Stimulated activated CD4-positive, alpha-beta T cell treated with anti-CD3 and anti-CD28 coated beads, TNF-alpha, amount 100 ng/mL, for 4 hours (primary cell): ENCODE measurements at regions not wholly inside any gene's neighbourhood (a gene's known extent, or its start where the extent isn't known, plus 50 kb on each side); places are given as distances from the start of the nearest gene placed in this dataset.
"Not testable (repeated sequence)": the region's sequence is repeated elsewhere in the genome, so short reads cannot be mapped to it uniquely, and the experiment has no call there.

Experiments
- DNase-seq, 3 experiments: peaks; one replicate each; pipeline ENCODE4 v3.0.0-alpha.2; 2020; ENCODE audit warnings: low read depth in 3 of 3

DNA sequence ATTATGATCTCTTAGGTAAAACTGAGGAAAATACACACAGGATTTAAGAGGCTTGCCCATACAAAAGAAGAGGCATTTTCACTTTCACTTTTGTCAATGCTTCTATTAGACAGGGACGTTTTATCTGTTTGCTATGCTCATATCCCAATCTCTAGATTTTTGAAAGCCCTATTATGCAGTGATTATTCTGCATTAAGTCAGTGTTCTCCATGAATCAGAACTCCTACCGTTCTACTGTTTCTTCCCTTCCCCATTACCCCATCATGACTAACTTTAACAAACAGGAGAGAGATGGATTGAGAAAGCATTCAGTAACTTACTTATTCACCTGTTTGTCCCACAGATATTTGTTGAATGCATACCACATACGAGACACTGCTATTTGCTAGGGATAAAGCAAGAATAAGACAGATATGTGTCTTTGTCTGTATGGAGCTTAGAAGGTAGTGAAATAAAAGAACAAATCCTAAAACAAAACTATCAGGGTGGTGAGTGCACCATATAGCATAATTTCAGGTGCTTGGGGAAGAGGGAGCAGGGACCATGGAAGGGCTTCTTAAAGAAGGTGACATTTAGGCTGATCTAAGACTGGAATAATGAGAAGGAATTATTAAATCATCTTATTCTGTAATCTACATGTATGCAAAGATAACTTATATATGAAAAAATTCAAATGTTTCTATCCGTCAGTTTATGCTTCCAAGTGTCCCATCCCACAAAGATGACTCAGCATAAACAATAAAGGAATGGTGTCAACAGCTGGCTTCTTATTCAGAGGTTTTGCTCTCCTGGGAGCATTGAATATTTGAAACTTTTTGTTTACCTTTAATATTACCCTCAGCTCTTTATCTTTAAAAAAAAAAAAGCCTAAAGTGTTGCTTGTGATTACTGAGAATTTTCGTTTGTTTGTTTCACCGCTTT, 328.1 kb downstream of the HINT1 start:
- DNase-seq, result no peak

DNA sequence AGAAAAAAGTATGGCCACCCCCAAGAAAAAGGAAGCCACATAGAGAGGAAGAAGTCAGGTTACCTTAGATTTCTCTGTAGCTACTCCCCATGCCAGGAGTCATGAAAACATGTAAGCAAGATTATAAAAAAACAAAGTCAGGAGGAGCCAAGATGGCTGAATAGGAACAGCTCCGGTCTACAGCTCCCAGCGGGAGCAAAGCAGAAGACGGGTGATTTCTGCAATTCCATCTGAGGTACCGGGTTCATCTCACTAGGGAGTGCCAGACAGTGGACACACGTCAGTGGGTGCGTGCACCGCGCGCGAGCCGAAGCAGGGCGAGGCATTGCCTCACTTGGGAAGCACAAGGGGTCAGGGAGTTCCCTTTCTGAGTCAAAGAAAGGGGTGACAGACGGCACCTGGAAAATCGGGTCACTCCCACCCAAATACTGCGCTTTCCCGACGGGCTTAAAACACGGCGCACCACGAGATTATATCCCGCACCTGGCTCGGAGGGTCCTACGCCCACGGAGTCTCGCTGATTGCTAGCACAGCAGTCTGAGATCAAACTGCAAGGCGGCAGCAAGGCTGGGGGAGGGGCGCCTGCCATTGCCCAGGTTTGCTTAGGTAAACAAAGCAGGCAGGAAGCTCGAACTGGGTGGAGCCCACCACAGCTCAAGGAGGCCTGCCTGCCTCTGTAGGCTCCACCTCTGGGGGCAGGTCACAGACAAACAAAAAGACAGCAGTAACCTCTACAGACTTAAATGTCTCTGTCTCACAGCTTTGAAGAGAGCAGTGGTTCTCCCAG, 347.3 kb downstream of the HINT1 start:
- not testable (repeated sequence) for DNase-seq

DNA sequence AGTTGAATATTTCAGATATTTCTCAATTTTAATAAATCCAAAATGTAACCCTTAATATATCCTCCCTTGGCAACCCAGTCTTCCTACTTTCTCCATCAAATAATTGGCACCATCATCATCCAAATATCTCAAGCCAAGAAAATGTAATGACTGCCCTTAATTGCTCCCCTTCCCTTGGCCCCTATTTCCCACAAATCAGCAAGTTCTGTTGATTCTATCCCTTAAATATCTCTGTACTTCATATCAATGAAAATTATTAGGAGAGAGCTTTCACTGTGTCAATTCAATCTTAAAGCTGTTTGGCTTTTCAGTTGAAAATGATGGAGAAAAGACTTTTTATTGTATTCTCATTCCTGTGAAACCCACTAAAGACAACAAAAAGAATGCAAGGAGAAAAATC, 349.8 kb downstream of the HINT1 start:
- no peak for DNase-seq

DNA sequence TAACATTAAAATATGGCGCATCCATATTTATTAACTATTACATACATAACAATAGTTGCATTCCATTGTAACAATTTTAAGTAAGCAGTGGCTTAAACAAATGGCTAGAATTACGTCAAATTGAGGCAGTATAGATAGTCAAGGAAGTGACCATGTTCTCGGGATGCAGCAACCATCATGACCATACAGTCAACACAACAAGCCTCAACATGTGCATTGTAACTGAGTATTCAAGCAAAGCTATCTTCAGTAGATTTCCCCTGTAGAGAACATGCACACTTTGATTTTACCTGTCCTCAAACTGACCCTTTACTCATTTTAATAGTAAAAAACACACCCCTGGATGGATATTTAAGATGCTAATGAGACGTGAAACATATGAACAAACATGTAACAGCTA, 356.4 kb downstream of the HINT1 start:
- DNase-seq, result no peak

DNA sequence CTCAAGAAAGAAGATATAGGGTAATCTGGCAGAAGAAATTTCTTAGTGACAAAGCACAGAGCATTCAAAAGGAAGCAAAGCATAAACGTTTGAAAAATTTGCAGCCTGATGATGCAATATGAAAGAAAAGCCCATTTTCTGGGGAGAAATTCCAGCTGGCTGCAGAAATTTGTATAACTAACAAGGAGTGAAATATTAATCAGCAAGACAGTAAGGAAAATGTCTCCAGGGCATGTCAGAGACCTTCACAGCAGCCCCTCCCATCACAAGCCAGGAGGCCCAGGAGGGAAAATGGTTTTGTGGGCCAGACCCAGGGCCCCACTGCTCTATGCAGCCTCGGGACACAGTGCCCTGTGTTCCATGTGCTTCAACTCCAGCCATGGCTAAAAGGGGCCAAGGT, 359.4 kb downstream of the HINT1 start:
- DNase-seq, result no peak

DNA sequence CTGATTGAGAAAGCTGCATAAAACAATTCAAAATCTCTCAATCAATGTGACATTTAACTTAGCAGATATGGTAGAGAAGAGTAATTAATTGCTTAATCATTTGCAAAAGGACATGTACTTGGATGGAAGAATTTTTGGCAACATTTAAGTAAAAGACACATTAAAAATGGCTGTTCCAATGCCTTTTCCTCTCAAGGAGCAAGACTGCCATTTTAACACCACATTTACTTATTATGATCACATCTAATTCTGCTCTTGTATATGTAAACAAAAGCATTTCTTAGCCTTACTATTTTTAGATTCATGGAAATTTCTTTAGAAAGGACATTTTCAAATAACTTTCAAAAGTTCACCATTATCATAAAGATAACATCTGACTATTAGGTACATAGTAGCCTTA, 360.0 kb downstream of the HINT1 start:
- DNase-seq, result no peak

DNA sequence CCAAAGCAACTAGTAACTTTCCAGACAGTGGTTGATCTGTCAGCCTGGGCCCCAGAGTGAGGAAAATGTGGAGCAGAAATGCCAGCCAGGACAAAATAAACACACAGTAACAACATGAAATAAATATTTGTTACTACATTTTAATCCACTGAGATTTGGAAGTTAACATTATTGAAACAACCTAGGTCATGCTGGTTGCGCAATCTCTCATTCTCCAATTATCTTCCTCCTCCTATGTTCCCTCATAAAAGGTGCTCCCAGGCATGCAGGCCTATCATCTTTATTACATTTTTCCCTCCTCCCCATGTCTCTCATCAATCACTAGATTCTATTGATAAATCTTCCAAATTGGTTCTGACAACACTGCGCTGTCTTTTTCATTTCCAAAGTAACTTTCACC, 363.1 kb downstream of the HINT1 start:
- no peak for DNase-seq

DNA sequence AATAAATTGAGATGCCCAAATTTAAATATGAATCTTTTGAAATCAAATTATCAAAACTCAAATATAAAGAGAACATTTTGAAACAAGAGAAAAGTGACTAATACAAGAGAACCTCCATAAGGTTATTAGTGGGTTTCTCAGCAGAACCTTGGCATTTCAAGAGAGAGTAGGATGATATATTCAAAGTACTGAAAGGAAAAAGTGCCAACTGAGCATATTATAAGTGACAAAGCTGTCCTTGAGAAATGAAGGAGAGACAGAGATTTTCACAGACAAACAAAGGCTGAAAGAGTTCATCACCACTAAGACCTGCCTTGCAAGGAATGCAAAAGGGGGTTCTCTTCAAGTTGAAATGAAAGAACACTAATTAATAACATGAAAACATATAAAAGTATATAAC, 366.0 kb downstream of the HINT1 start:
- DNase-seq, result no peak

DNA sequence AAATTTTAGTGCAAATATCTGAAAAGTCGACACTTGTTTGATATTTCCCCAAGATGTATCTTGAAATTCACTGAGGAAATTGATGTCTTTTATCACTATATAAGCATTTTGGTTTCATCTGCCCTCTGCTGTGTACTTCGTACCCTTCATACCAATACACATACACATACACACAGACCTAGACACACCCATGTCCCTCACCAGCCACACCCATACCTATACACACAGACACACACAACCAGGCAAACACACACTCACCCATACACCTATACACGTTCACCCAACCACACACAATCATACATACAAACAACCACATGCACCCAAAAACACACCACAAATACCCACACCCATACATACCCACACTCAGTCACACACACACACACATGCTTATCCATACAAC, 367.8 kb downstream of the HINT1 start:
- DNase-seq, result no peak

DNA sequence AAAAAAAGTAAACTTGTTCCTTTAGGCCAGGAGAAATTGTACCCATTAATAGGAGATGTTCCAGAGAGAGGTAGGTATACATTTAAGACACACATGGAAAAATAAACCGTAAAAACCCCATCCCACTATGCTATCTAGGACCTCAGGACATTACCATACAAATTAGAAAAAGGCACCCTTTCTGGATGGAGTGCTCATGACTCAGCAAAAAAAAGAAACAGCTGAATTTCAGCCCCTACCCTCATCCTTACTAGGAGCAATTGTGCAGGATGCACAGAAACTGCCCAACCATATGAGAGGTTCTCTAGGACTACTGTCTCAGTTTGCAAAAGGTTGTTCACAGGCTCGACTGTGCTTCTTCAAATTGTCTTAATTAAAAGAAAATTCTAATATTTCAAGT, 368.2 kb downstream of the HINT1 start:
- no peak for DNase-seq

DNA sequence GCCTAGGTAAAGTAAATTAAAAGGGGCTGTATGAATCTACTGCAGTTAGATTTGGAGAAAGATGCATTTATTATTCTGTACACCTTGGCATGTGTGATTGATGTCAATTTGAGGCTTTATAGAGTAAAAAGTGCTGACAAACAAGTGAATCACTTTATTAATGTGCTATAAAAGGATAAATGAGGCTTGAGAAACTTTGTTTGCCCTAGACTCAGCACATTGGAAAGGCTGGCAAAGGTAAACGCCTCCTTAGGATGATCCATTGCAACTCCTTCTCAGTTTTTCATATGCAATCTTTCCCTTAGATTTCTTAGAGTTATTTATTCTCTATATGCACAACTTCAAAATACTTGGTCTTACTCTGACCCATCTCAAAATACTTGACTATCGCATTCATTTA, 369.0 kb downstream of the HINT1 start:
- DNase-seq, result no peak

DNA sequence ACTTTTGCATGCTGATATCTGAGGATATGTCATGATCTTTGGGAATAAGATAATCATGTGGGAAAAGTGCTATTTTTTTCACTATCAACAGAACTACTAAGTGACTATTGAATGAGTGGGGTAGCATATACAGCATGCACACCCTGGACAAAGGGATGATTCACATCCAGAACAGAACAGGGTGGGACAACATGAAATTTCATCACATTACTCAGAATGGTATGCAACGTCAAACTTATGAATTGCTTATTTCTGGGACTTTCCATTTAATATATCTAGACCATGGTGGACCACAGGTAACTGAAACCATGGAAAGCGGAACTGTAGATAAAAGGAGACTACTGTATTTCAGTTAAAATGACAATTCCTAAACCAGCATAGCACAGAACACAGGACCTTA, 370.0 kb downstream of the HINT1 start:
- DNase-seq, result no peak

DNA sequence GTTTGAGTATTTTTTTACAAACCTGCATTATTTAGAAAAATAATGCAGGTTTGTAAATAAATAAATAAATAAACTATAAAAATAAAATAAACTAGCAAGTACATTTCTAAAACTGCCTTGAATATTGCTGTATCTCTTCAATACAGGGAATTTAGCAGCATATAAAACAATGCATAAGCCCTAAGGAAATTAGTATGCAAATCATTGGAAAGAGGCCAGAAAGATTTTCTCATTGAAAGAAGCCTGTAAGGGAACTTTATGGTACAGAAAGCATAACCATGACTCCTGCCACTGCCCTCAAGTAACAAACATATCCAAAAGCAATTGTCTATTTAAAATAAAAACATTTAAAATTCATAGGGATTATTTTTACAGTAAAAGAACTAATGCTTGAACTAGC, 387.3 kb downstream of the HINT1 start:
- DNase-seq, result no peak

DNA sequence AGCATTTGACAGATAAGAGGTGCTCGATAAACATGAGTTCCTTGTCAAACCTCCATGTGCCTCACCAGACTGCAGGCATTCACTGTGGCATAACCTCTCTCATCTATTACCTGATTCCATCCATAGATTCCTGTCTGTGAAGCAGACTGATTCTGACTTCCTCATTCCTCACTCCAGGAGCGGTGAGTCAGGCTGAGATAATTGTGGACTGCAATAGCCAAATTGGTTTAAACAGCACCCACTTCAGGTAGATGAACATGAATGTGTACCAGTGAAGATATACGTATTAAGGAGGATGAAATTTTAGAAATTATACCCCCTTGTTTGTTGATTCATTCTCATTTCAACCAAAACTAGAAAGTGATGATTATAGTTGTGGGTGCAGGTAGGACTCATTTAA, 391.2 kb downstream of the HINT1 start:
- no peak for DNase-seq

DNA sequence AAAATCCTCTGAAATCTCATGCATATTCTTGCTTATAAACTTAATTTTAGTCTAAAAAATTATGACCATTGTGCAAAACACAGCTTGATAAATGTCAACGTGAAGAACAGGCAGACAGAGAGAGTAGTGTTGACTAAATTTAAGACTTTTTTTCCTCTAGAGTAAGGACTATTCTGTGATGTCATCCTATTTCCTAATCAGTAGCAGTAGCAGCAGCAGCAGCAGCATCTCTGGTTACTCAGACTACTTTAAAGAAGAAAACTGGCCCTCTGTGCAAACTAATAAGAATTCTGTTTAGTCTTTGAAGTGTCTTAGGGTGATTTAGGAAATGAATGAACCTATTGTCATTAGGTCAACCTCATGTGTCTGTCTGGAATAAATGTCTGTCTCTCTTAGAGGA, 403.0 kb downstream of the HINT1 start:
- no peak for DNase-seq

DNA sequence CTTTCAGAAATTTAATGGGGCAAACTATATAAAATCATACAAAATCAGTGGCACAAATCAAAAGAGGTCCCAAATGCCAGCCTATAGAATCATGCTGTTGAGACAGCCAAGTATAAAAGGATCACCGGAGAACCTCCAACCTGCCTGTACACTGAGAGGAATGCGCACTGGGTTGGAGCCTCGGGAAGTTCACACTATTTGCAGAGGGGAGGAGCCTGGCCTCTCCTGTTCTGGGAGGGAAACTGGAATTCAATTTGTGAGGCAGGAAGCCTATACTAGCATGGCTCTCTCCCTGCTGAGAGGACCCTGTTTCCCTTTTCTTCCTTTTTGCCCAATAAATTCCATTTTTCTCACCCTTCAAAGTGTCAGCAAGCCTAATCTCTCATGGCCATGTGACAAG, 406.0 kb downstream of the HINT1 start:
- no peak for DNase-seq

DNA sequence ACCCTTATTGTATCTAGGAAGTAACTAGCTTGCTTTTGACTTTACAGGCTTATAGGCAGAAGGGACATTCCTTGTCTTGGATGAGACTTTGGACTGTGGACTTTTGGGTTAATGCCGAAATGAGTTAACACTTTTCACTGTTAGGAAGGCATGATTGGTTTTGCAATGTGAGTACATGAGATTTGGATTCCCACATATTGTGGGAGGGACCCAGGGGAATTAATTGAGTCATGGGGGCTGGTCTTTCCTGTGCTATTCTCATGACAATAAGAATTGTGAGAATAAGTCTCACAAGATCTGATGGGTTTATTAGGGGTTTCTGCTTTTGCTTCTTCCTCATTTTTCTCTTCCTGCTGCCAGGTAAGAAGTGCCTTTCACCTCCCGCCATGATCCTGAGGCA, 417.5 kb downstream of the HINT1 start:
- DNase-seq, result no peak

DNA sequence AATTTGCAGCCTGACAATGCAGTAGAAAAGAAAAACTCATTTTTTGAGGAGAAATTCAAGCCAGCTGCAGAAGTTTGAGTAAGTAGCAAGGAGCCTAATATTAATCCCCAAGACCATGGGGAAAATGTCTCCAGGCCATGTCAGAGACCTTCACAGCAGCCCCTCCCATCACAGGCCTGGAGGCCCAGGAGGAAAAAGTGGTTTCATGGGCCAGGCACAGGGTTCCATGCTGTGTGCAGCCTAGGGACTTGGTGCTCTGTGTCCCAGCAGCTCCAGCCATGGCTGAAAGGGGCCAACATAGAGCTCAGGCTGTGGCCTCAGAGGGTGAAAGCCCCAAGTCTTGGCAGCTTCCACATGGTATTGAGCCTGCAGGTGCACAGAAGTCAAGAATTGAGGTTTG, 418.4 kb downstream of the HINT1 start:
- not testable (repeated sequence) for DNase-seq

DNA sequence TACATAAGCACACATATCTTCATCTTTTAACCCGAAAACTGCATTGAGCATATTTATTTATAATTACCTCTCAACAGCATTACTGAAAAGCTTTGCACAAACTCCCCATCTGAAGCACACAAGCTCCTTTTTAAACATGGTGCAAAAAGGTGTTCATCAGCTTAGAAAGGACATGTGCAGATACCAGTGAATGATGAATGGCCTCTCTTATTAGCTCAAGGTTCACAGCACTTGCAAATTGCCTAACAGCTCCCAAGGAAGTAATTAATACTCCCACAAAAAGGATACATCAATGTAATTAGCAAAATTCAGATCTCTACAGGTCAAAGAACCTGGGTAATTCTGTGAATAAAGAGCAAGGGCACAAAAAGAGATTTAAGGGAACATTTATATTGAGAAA, 422.0 kb downstream of the HINT1 start:
- no peak for DNase-seq

DNA sequence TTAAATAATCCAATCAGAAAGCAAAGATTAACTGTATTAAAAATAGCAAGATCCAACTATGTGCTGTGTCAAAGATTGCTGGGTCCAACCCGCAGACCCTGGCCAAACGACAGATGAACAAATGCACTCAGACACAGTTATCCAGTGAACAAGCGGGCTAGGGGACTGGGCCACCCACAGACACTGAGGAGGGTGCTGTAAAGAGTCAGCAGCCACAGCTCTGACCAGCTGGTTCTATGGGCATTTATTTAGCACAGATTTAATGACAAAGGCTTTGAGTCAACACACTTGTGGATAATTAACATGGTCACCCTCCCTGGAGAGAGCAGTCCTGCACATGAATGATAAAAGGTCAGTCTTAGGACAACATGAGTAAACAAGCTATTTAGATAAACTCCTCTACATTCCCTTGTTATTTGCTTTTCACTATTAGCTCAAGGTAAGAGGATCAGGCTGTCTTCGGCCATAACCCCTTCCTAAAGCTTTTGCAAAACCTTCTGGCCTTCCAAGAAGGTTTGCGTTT, 424.9 kb downstream of the HINT1 start:
- DNase-seq, result no peak

DNA sequence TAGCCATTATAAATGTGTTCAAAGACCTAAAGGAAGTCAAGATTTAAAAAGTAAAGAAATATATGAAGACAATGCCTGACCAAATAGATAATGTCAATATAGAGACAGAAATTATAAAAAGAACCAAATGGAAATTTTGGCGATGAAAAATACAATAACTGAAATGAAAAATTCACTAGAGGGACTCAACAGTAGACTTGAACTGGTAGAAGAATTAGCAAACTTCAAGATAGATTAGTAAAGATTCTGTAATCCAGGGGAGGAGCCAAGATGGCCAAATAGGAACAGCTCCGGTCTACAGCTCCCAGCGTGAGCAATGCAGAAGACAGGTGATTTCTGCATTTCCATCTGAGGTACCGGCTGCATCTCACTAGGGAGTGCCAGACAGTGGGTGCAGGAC, 433.2 kb downstream of the HINT1 start:
- no peak for DNase-seq

DNA sequence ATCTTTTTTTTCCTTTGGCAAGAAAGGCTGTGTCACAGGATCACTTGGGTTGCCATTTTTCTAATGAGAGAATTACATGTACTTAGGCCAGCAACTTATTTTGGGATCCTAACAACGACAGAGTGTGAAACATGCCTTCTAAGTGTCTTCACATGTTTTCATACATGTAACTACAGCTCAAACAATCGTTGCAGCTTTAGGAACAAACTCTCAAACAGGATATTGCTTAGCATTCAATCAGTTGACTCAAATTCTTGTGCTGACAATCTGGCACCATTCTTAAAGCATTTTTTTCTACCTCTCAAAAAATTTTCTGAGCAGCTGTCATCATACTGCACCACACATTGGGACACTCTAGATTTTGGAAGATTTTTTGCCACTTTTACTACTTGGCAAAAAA, 435.5 kb downstream of the HINT1 start:
- no peak for DNase-seq

DNA sequence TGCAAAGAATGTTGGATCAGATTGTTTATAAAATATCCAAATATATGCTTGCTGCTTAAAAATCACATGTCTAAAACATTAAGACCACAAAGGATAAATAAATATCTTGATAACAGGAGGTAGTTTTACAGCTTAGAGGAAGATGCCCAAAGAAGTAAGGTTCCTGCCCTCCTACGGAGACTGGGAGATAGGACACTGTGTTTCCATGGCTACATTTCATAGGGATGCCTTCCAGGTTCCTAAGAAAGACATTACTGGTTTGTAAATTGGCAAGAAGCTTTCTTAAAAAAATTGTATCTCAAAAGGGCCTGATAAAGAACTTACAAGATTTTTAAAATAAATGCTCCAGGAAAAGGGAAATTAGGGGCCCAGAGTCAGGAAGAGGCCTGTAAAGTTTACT, 437.2 kb downstream of the HINT1 start:
- no peak for DNase-seq
